ENCODE measurements at regions not wholly inside any gene's neighbourhood (a gene's known extent, or its start where the extent isn't known, plus 50 kb on each side); places are given as distances from the start of the nearest gene placed in this dataset.

DNA sequence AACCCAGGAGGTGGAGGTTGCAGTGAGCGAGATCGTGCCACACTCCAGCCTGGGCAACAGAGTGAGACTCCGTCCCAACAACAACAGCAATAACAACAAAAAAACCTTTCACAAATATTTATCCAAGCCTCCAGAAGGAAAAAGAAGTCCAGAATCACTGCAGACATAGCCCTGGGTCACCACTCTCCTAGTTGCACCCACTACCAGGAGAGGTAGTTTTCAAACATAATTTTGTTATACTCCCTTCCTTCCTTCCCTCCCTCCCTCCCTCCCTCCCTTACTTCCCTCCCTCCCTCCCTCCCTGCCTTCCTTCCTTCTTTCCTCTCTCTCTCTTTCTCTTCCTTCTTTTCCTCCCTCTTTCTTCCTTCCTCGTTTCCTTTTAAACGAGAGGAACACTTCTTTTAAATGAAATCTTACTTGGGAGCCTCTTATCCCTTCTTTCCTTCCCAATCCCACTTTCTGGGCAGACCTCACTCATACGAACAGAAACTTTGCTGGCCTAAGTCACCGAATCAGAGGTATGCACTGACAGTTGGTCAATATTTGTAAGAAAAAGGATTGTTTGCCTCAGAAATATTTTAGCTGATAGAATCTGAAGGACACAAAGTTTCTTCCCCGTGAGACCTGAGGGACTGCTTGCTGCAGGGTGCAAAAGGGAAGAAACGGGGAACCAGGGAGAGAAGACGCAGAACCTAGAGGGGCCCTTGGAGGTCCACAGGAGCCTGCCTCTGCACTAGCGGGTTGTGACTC, 88.1 kb upstream of the AGAP1 start:
- Histone ChIP-seq H3K36me3 (no peaks in the 10 kb centered on the region), H3K4me1 (peaks cover 0 to 6% (median 0%) of the 10 kb centered on the region in 6 donors), H3K27ac (peak overlapping the region in 1 of 8 donors; percentile 1), H3K9me3 (peaks cover 0 to 3% (median 0%) of the 10 kb centered on the region in 8 donors), H3K4me3 (no peak overlapping the region), H3K27me3 (replicated peaks in 1 of 7) (no peaks in the 10 kb centered on the region)
- no peak for DNase-seq
- 66 to 84% (median 77%) methylated on average over 10 to 11 of the region's 11 CpGs for WGBS, 5 donors
- intact Hi-C loops (cut with DNase I; ENCODE audit: low total_unique reads) = no loop called here
- TF ChIP-seq POLR2AphosphoS5 (IDR thresholded peaks at IDR 0.05) = no peak

DNA sequence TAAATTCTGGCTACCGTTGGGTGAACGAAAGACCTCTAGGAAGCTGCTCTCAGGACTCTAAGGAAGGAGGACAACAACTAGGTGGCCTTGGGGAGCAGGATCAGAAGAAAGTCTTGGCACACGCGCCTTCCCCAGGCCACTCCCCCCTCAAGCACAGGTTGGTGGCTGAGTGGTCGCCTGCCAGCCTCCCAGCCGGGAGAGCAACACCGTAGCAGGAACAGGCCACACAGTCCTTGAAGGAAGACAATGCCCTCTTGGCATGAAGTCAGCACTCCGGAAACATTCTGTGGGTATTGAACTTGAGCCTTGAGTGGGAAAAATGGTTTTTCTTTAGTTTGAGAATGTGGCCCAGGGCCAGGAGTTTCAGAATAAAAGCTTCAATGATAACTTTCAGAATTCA, 87.4 kb upstream of the AGAP1 start:
- no peaks in the 10 kb centered on the region for H3K36me3 ChIP-seq
- H3K9me3 ChIP-seq = no peaks in the 10 kb centered on the region
- intact Hi-C loops (cut with DNase I; ENCODE audit: low total_unique reads) = no loop called here
- H3K4me3 ChIP-seq = no peak overlapping the region
- TF ChIP-seq POLR2A (IDR thresholded peaks at IDR 0.05) = no peak
- no peak for TF ChIP-seq POLR2AphosphoS5 (IDR thresholded peaks at IDR 0.05)
- TF ChIP-seq, protein P1, sequence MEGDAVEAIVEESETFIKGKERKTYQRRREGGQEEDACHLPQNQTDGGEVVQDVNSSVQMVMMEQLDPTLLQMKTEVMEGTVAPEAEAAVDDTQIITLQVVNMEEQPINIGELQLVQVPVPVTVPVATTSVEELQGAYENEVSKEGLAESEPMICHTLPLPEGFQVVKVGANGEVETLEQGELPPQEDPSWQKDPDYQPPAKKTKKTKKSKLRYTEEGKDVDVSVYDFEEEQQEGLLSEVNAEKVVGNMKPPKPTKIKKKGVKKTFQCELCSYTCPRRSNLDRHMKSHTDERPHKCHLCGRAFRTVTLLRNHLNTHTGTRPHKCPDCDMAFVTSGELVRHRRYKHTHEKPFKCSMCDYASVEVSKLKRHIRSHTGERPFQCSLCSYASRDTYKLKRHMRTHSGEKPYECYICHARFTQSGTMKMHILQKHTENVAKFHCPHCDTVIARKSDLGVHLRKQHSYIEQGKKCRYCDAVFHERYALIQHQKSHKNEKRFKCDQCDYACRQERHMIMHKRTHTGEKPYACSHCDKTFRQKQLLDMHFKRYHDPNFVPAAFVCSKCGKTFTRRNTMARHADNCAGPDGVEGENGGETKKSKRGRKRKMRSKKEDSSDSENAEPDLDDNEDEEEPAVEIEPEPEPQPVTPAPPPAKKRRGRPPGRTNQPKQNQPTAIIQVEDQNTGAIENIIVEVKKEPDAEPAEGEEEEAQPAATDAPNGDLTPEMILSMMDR (IDR thresholded peaks at IDR 0.05 in 8 of 11, conservative IDR thresholded peaks at IDR 0.05 in 3 of 11) = no peak
- DNase-seq = no peak
- H3K27ac ChIP-seq = peak overlapping the region in 1 of 8 donors; percentile 1
- no peaks in the 10 kb centered on the region for H3K27me3 ChIP-seq (replicated peaks in 1 of 7)
- H3K4me1 ChIP-seq = peaks cover 0 to 6% (median 0%) of the 10 kb centered on the region in 6 donors
- 44 to 70% (median 65%) methylated on average over 5 to 8 of the region's 8 CpGs for WGBS, 5 donors

DNA sequence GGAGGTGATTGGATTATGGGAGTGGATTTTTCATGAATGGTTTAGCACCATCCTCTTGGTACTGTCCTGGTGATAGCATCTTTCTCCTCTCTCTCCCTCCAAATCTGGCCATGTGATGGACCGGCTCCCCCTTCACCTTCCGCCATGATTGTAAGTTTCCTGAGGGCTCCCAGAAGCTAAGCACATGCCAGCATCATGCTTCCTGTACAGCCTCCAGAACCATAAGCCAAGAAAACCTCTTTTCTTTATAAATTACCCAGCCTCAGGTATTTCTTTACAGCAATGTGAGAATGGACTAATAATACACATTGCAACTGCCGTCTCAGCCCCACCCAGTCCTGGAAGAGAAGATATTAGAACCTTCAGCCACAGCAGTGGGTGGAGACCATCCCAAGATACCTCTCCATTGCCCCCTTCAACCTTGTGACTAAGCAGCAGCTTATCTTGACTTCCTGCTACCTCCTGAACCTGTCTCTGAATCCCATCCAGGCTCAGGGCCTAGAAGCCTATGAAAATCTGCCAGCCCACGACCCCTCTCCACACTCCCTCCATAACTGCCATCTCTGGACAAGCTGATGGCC, 81.8 kb upstream of the AGAP1 start:
- DNase-seq = no peak
- no peaks in the 10 kb centered on the region for H3K36me3 ChIP-seq

DNA sequence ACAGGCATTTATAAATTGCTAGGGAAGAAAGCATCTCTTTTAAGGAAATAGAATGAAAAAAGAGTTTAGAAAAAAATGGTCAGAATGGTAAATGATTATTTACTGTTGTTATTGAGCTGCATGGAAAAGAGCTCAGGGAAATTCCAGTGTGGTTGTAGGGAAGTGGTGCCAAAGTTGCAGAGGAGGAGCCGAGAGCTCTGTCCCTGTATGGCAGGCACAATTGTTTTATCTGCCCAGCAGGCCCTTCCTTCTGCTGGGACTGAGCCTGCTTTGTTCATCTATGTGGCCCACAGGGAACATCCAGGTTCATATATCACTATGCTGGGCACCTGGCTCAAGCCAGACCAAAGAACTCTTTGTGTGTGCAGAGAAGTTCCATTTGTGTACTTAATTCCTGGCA, 80.8 kb upstream of the AGAP1 start:
- TF ChIP-seq POLR2AphosphoS5 (IDR thresholded peaks at IDR 0.05) (no peak), POLR2A (IDR thresholded peaks at IDR 0.05) (no peak)
- TF ChIP-seq, protein P1 (IDR thresholded peaks at IDR 0.05 in 8 of 11, conservative IDR thresholded peaks at IDR 0.05 in 3 of 11) = no peak
- Histone ChIP-seq H3K27me3 (replicated peaks in 1 of 7) (no peaks in the 10 kb centered on the region), H3K36me3 (no peaks in the 10 kb centered on the region), H3K27ac (no peak overlapping the region), H3K4me1 (peaks cover 0 to 5% (median 0%) of the 10 kb centered on the region in 6 donors), H3K9me3 (peaks cover 0 to 4% (median 0%) of the 10 kb centered on the region in 8 donors), H3K4me3 (no peak overlapping the region)
- intact Hi-C loops (cut with DNase I; ENCODE audit: low total_unique reads) = no loop called here
- DNase-seq = no peak
- 38 to 55% (median 46%) methylated on average over 1 of the region's 1 CpG for WGBS, 5 donors

More for the DNA sequence above, 81.8 kb upstream of the AGAP1 start:
- Histone ChIP-seq H3K9me3 (peaks cover 0 to 4% (median 0%) of the 10 kb centered on the region in 8 donors), H3K27me3 (replicated peaks in 1 of 7) (no peaks in the 10 kb centered on the region), H3K4me1 (no peaks in the 10 kb centered on the region), H3K4me3 (no peak overlapping the region), H3K27ac (no peak overlapping the region)
- 81 to 93% (median 85%) methylated on average over 4 of the region's 4 CpGs for WGBS, 5 donors
- TF ChIP-seq POLR2AphosphoS5 (IDR thresholded peaks at IDR 0.05) = no peak
- no peak for TF ChIP-seq POLR2A (IDR thresholded peaks at IDR 0.05)
- TF ChIP-seq, protein P1 (IDR thresholded peaks at IDR 0.05 in 8 of 11, conservative IDR thresholded peaks at IDR 0.05 in 3 of 11) = no peak
- intact Hi-C loops (cut with DNase I; ENCODE audit: low total_unique reads) = no loop called here

All from spleen (tissue), 11 donors.